ENCODE measurements at regions not wholly inside any gene's neighbourhood (a gene's known extent, or its start where the extent isn't known, plus 50 kb on each side); places are given as distances from the start of the nearest gene placed in this dataset.

DNA sequence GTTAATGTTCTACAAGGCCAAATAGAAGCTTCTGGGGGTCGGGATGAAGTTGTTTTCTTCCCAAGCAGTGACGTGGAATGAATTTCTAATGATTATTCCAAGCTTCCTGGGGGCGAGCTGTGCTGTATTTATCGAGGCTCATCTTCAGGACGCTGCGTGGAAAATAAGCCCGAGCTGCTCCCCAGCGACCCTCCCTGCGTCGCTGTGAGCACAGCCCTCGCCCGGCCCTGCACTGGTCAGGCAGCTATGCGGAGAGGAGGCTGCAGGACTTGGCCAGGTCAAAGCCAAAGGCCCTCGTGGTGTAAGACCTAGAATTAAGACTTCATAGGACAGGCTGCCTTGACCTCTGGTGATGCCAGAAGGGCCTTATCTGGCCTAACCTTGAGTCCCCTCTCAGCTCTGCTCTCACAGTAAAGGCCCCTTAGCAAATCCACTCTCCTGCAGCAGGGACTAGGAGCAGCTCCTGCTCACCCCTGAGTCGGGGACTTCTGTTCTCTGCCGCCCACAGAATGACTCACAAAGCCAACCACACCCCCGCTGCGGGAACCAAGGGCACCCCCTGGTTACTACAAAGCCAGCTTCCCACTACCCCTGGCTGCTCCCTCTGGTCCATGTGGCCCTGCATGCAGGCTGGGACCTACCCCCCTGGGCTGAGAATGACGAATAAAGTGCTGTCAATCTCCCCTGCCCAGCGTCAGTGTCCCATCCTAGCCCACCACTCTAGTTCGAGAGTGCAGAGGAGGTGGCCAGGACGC lies 501.6 kb downstream of the TCERG1L start:
- peak; percentile 8 for DNase-seq

DNA sequence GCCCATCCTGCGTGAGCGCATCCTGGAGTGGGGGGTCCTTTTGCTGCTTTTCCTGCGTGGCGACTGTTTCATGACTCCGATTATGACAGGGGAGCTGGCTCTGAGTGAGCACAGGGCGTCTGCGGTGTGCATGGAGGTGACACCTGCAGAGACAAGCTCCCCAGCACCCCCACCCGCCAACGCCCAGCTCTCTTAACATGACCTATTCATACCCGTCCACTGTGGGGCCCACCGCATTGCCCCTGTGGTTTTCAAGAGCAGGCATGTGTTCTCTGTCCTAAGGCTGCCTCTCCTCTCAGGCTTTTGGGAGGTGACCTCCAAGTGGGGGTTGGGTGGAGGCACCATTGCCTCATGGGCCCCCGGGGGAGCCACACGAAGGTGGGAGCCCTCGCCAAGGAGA lies 500.7 kb downstream of the TCERG1L start:
- no peak for DNase-seq

DNA sequence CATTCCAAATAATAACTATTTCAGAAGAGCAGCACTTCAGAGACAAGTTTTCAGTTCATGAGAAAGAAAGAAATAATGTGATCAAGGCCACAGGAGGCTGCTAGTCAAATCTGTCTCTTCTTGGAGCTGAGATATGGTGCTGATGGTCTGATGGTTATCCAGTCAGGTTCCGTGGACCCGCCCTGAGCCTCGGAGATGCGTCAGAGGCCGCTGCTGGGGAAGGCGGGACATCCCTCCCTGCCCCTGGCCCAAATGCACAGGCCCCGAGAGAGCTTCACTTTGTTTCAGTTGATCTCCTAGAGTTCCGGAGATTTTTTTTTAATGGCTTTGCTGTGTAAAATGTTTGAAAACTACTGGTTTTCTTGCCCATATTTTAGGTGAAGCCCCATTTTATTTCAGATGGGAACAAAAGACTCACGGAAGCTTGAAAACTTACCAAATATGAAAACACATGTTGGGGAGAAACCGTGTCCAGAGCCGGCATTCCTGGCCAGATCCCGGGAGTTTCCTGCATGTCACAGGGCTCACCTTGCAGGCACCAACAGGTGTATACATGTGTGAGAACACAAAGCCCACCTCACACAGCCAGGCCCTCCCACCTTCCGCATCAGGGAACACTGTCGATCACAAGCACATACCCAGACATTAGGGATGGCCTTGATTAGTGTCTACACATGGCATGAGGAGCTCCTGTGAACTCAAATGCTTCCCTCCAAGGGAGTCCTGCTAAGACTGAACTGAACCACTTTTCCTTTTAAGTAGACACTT lies 499.0 kb downstream of the TCERG1L start:
- DNase-seq = no peak

DNA sequence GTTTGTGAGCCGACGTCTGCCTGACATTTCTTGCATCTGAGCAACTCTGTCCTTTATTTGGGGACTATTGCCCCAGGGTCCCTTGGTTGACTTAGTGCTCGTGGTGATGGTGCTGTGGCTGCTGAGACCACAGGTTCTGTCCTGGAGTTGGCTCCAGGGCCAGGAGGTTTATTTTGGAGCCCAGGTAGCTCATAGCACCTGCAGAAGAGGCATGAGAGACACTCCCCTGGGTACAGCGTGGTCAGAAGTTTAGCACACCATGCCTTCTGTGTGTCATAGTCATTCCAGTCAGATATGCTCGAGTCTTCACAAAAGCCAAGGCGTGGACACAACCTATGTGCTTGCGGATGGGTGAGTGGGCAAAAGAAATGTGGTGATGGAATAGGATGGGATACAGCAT lies 496.9 kb downstream of the TCERG1L start:
- DNase-seq = no peak

DNA sequence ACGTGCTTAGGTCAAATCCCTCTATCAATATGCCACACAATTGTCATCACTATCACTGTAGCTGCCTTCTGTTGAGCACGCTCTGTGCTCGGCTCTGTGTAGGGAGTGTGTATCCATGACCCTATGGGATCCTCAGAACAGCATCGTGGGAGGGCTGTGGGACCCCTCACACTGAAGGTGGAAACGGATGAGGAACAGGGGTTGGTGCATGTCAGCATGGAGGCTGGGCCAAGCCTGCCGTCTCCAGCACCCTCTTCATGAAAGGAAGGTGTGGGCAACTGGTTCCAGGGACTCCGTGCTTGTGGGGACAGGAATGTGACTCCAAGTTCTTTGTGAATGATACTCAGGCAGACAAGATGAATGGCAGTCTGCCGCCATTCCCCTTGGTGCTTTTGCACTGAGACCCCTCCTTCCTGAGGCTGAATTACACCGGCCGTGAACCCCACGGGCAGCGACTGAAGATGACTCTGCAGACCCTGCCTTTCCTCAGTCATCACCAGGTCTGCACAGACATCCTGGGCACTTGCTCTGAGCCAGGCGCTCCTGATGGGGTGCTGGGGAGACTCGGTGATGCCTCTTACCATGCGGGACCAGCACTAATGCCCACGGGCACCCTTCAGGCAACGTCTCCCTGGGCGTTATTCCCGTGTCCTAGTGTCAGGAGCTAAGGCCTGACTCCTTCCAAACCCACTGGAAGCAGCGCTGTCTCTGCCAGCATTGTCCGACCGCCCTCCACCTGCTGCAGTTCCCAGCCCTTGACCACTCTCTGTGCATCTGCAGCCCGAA lies 495.2 kb downstream of the TCERG1L start:
- DNase-seq = no peak

DNA sequence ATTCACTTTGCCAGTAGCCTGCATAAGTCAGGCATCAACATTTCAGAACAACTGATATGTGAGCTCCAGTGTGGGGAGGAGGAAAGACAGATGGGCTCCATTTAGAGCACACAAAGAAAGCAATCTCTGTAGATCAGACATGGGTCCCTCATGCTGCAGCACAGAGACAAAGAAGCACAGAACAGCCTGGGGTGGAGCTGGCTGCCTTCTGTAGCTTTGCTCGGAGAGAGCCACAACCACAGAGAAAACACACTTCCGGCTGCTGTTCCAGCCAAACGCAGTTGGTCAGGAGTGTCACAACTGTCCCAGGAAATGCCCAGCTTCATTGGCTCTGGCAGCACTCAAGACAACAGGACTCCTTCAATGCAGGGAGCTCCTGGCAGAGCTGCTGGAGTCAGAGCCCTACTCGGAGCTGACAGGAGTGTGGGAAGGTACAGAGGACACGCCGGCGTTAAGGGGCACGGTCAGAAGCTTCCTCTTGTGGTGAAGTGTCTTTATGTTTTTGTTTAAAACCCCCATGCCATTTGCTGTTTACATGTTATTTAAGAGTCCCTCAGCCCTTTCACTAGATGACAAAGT lies 494.4 kb downstream of the TCERG1L start:
- DNase-seq = no peak

DNA sequence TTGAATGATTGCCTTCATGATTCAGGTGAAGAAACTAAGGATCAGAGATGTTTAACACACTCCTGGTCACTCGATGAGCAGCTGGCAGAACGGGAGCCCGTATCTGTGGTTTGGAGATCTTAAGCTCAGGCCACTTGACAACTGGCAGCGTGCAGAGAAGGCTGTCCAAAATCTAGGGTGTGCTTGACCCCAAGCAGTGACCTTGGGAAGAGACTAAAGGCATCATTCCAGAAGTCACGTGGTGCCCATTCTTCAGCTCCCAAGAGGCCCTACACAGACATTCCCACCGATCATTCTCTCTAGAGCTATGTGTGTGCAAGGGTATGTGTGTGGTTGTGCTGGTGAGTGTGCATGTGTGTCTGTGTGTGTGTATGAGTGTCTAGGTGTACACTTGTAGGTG lies 493.8 kb downstream of the TCERG1L start:
- no peak for DNase-seq

DNA sequence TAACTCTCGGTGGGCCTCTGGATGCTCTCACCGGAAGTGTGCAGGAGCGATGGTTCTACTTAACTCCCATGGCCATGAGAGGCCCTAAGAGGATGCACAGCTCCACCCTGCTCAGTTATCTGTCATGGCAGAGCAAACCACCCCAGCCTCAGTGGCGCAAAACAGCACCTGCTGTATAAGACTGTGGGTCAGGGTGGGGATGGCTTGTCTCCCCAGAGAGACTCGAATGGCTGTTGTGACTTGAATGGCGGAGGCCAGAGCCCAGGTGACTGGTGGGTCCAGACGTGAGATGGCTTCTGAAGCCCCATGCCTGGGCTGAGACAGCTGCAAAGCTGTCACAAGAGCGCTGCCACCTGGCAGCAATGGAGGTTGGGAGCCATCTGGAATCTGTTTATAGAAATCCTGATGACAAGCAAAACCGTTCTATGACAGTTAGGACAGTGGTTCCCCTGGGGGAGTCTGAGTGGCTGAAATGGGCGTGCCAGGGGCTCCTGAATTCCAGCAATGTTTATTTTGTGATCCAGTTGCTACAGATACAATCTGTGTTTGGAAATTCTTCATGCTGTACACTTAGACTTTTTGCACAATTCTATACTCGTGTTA lies 490.5 kb downstream of the TCERG1L start:
- no peak for DNase-seq

DNA sequence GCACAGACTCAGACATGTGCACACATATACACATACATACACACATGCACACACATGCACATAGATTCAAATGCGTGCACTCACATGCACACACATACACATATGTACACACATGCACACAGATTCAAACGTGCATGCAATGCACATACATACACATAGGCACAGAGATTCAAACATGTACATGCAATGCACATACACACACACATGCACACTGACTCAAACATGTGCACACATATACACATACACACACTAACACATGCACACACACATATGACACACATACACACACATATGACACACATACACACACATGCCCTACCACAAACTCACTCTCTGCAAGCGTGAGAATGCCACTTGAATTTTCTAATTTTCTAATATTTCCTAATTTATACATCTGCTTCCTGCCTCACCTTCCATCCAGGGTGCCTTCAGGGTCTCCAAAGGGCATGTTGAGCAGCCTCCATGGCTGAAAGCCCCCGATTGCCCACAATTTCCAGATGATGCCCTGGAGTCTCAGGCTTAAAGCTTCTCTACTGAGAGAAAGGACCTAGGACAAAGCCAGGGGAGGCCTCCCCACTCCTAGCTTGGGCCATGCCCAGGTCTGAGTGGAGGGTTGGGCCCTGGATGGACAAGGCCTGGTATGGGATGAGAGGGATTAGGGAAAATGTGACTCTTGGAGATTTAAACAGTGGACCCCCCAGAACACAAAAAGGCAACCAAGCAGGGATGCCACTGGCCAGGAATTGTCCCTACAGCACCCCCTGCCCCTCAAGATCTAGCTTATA lies 487.1 kb downstream of the TCERG1L start:
- DNase-seq = no peak

DNA sequence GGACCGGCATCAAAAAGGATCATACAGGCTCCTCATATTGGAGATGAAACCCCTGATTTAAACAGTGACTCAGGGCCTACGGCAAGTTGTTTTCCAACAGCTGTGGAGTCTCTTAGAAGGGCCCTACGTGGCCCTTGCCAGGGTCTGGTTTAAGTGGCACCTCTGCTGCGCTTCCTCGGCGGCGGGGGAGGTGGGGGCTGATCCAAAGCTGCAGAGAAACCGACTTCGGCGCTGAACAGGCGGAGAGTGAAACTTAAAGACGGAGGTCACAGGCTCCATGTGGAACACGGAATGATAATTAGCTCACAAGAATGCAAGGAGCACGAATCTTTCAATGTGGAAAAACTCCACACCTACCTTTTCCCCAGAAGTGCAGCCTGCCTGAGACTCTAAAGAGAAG lies 477.9 kb downstream of the TCERG1L start:
- DNase-seq = no peak

DNA sequence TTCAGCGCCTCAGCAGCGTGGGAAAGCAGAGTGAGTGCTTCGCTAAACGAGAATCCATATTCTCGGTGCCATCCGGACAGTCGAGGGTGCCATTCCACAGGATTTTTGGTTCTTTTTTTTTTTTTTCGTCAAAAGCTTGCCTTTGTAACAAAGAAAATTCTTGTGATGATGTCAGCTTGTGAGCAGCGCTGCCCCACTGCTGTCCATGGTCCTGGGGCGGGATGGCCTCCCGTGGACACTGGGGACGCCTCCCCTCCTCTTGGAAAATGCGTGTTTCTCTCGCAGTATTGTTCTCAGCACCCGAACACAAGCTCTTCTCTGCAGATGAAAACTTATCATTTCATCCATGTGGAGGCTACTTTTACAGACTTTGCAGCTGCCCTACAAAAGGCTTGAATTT lies 477.4 kb downstream of the TCERG1L start:
- DNase-seq = no peak

DNA sequence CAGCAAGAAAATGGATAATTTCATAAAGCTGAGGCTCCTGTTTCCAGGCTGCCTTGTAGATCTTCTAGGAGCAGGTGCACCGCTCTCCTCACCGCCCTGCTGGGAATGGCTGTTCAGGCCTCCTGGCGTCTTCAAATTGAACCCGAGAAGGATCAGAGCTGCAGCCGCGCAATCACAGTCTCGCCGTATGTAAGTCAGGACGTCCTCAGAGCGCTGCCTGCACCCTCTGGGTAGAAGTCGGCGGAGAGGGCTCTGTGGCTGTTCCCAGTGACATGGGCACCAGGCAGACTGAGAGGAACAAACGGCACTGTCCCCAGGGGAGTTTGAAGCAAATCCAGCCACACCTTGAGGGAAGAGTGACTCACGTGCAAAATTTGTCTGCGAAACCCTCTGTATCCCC lies 476.9 kb downstream of the TCERG1L start:
- DNase-seq = no peak

DNA sequence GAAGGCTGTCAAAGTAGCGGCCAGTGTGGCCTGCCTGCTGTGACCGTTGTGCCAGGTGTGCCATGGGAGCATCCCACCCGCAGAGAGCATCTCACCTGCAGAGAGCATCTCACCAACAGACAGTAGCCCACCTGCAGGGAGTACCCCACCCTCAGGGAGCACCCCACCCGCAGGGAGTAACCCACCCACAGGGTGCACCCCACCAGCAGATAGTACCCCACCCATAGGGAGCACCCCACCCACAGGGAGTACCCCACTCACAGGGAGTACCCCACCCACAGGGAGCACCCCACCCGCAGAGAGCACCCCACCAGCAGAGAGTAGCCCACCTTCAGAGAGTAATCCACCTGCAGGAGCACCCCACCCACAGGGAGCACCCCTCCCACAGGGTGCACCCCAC lies 476.5 kb downstream of the TCERG1L start:
- DNase-seq = no peak

DNA sequence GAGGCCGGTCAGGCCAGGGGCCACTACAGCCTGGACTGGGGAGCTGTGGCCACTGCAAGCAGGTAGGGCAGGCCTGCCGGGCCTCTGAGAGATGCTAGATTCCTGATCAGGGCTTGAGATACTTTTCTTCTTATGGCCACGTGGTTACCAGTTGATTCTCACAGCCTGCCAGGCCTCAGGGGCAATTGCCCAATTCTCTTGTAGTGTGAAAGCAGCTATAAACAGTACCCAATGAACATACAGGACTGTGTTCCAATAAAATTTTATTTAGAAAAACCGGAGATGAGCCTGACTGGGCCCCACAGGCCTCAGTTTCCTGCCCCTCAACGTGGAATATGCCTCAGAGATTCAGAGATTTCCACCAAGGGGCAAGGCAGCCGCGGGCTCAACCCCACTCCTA lies 475.2 kb downstream of the TCERG1L start:
- DNase-seq = no peak

DNA sequence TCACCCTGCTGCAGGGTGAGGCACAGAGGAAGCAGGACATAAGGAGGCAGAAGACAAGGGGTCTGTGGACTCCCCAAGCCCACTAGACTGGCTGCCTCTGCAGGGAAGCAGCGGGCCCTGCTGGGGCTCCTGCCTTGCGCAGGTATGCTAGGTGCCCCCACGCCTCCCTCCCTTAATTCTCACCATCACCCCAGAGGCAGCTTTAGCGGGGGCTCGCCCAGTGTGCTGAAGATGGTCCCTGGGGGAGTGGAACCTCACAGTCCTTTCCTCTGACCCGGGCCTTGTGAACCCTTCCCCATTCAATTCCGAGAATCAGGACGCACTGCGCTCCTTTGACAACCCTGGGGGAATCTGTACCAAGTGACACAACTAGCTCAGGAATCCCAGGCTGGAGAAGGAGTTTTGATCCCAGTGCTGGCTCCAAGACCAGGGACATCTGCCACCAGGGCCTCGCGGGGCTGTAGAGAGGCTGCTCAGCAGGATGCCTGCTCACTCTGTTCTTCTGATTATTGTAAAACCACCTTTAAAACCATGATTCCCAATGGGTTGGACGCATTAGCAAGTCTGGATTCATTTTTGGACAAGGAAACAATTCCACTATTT lies 468.4 kb downstream of the TCERG1L start:
- no peak for DNase-seq

DNA sequence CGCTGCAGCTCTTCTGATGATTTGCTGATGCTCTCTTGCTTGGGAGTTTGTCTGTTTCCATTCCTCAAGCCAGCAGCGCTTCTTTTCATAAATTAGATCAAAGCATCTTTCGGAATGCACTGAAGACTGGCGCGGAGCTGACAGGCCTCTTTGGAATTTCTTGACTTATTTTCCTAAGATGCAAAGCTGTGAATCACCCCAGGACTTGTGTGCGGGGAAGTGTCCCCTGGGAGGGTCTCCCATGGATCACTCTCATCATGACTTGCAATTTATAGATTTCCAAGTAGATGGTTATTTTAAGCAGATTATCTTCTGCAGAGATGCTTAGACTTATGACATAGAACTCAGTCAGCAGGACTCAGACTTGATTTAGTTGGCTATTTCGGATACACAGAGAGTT lies 467.2 kb downstream of the TCERG1L start:
- no peak for DNase-seq

DNA sequence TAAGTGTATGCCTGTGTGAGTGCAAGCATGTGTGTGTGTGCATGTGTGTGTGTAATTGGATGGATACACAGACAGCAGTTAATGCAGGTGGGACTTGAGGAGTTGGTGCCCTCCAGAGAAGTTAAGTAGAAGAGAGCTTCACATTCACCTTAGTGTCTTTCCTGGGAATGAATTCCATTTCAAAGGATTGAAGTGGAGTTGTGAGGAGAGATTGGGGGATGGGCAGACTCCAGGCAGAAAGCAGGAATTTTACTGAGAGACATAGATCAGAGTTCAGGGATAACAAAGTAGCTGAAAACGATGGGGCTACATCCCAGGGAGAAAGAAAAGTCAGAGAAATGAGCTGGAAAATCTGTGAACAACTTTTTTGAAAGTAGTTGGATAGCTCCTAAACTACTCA lies 464.4 kb downstream of the TCERG1L start:
- no peak for DNase-seq

DNA sequence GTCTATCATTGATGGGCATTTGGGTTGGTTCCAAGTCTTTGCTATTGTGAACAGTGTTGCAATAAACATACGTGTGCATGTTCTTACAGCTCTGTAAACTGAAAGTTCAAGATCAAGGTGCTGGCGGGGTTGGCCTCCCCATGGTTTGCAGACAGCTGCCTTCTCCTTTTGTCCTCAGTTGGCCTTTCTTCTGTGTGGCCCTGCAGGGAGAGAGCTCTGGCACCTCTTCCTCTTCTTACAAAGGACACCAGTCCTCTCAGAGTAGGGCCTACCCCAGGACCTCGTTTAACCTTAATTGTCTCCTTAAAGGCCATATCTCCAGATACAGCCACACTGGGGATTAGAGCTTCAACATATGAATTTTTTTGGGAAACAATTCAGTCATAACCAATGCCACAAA lies 462.7 kb downstream of the TCERG1L start:
- no peak for DNase-seq

DNA sequence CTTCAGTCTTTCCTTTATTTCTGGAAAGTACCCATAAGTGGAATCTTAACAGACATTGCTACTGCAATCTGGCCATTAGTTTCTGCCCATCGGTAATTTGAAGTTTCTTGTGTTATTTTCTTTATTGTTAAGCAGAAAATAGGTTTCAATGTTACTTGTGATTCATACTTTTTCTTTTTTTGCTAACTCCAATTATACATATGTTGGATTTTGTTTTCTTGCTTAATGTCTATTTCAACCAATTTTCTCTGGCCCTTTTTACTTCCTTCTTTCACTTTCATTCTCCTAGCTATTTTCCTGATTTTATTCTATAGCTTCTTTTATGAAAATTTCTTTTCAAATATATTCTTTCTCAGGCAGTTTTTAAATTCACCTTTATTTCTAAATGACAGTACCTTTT lies 457.4 kb downstream of the TCERG1L start:
- no peak for DNase-seq

DNA sequence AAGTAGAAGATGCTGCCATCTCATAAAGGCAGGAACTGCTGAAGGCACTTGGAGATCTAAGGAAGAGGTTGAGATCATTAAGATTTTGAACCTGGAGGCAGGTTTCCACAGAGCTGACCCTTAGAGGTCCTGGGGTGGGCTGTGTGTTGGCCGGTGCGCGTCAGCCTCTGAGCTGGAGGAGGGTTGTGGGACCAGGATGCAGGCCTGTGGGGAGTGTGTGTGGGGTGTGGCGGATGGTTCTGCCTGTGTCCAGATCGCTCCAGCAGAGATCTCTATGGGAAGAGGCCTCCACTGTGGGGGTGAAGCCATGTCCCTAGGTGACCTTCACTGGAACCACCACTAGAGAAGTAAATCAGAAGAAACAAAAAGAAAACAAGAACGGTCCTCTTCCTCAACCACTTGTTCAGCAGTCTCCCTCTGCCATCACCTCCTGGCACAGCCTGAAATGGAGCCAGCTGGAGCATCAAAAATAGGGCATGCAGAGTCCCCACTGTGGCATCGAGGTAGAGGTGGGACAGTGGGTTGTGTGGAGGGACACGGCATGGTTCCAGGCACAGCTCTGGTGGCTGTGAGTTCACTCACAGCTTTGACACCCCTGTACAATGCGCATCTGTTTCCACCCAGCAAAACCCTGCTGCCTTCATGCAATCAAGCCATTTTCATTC lies 453.8 kb downstream of the TCERG1L start:
- DNase-seq = no peak

DNA sequence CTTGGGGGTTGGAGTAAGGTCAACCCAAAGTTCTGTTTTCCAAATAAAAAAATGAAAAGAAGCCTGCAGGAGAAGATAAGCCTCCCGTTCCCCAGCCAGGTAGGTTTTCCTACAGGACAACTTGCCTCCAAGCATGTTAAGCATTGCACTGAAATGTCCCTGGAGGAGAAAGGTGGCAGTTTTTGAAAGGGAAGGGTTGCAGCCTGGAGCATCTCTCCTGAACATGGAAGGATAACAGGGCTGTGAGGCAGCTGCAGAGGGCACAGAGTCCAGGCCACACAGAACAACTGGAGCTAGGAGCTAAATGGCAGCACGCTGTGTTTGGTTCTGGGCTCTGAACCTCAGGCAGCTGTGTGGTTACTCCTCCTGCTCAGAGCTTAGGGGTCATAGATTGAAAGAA lies 452.9 kb downstream of the TCERG1L start:
- DNase-seq = no peak

Measured in activated CD4-positive, alpha-beta T cell treated with anti-CD3 and anti-CD28 coated beads for 48 hours (primary cell).